GM12801 (cell line): ENCODE measurements at regions not wholly inside any gene's neighbourhood (a gene's known extent, or its start where the extent isn't known, plus 50 kb on each side); places are given as distances from the start of the nearest gene placed in this dataset.

Experiments
- TF ChIP-seq, protein P1 (sequence below): IDR thresholded peaks from one replicate; pipeline ENCODE4 v1.5.1; 2011; ENCODE audit warnings: control low read depth; ENCODE audit not compliant: insufficient read length; ENCODE audit errors: extremely low read depth

- TF ChIP-seq, protein P1, sequence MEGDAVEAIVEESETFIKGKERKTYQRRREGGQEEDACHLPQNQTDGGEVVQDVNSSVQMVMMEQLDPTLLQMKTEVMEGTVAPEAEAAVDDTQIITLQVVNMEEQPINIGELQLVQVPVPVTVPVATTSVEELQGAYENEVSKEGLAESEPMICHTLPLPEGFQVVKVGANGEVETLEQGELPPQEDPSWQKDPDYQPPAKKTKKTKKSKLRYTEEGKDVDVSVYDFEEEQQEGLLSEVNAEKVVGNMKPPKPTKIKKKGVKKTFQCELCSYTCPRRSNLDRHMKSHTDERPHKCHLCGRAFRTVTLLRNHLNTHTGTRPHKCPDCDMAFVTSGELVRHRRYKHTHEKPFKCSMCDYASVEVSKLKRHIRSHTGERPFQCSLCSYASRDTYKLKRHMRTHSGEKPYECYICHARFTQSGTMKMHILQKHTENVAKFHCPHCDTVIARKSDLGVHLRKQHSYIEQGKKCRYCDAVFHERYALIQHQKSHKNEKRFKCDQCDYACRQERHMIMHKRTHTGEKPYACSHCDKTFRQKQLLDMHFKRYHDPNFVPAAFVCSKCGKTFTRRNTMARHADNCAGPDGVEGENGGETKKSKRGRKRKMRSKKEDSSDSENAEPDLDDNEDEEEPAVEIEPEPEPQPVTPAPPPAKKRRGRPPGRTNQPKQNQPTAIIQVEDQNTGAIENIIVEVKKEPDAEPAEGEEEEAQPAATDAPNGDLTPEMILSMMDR: no peak
Observed at GRCh38 chr2:103335403-103335802, 573.6 kb downstream of the TMEM182 start.

- TF ChIP-seq, protein P1: no peak
Observed at GRCh38 chr2:103338819-103339218, 577.0 kb downstream of the TMEM182 start.

DNA sequence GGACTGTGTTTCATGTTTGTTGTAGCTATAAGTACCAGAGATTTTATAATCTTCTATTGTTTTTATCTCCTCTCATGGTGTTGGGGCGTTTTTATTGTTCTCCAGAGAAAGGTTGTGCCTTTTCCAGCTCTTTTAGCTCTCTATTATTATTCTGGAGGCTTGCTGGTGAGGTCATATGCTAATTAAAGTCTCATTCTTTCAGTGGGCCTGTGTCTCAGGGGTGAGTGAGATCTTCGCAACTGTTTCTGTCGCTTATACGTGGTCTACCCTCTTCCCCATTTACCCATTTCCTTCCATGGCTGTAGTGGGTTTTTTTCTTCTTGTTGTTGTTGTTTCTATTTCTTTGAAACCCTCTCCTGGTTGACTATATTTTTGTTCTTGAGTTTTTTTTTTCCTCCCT, 584.9 kb downstream of the TMEM182 start:
- TF ChIP-seq, protein P1: no peak

DNA sequence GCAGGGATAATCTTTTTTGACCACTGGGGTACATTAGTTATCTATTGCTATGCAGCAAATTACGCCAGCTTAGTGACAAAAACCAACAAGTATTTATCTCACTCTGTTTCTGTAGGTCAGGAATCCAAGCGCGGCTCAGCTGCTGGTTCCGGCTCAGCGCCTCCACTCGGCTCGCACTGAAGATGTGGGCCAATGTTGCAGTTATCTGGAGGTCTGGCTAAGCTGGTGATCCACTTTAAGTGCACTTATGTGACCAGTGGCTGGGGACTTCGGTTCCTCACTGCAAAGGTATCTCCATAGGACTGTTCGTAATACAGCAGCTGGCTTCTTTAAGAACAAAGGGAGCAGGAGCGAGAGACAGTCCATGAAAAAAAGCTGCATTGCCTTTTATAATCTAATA, 591.9 kb downstream of the TMEM182 start:
- TF ChIP-seq, protein P1: no peak

DNA sequence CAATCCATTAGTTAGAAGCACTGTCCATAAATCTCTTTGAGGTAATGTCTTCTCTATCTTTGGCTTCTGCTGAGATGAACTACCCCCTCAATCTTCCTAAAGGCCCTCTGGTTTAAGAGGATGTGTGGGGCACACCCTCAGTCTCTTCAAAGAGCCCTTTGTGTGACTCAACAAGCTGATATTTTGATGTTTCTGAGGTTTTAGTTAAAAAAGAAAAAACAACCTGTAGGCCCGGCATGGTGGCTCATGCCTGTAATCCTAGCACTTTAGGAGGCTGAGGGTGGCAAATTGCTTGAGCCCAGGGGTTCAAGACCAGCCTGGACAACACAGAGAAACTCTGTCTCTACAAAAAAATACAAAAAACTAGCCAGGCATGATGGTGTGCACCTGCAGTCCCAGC, 593.5 kb downstream of the TMEM182 start:
- TF ChIP-seq, protein P1: no peak

DNA sequence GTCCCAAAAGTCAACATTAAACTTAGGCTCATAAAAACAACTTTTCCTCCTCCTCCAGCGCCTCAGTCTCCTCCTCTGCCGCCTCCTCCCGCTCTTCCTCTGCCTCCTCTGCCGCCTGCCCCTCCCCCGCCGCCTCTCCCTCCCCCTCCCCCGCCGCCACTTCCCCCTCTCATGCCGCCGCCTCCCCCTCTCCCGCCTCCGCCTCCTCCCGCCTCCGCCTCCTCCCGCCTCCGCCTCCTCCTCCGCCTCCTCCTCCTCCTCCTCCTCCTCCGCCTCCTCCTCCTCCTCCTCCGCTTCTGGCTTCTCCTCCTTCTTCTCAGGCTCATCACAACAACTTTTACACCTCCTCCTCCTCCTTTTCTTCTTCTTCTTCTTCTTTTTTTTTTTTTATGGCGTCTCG, 599.9 kb downstream of the TMEM182 start:
- TF ChIP-seq, protein P1: no peak

DNA sequence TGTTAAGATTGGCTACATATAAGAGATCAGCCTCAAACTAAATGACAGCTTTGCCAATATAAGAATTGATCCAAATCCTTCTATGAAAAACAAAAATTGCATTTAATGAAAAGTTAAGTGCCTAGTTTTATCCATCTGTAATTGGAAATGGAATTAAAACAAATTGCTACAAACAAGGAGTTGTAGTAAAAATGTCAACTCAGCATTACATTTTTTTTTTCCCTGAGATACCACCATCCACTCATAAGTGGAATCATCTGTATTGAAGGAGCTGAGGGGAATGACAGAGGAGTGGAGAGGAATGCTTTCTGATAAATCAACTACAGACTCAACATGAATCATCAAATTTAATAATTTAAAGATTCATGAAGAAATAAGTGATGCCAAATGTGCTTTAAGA, 601.8 kb downstream of the TMEM182 start:
- TF ChIP-seq, protein P1: no peak

DNA sequence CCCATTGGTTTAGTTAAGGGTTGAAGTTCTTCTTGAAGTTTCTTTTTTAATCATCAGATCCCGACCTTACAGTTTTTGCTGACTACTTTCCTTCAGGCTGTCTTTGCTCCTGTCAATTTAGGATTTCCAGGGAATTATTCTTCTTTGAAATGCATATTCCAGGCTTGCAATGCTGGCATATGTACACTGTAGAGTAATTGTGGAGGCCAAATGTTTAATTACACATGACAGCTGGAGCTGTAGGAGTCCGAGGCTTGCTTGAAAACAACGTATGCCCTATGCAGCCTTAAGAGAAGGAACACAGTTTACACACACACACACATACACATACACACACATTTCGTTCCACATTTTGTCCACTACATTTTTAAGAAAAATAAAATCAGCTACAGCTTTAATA, 602.3 kb downstream of the TMEM182 start:
- TF ChIP-seq, protein P1: no peak
